A673 (cell line): ENCODE measurements at regions not wholly inside any gene's neighbourhood (a gene's known extent, or its start where the extent isn't known, plus 50 kb on each side); places are given as distances from the start of the nearest gene placed in this dataset.

Experiments
- EZH2 ChIP-seq: fragments of 200-600 bp; sonication (generic); IDR thresholded peaks from 2 replicates; pipeline ENCODE4 v1.6.1; 2017; ENCODE audit warnings: borderline replicate concordance, low read depth, mild to moderate bottlenecking, mixed read lengths, antibody characterized with exemption, low read length; ENCODE audit not compliant: poor library complexity, severe bottlenecking
- TF ChIP-seq, protein P1 (sequence below): fragments of 300-800, 200-600 bp; sonication (generic); conservative IDR thresholded peaks from 2 replicates; pipeline ENCODE4 v1.5.1; 2017; ENCODE audit warnings: low read depth, mild to moderate bottlenecking, antibody characterized with exemption, low read length, moderate library complexity, mixed read lengths

GRCh38 chr11:8812438-8812837 is 98.6 kb upstream of the AKIP1 start:
- TF ChIP-seq, protein P1, sequence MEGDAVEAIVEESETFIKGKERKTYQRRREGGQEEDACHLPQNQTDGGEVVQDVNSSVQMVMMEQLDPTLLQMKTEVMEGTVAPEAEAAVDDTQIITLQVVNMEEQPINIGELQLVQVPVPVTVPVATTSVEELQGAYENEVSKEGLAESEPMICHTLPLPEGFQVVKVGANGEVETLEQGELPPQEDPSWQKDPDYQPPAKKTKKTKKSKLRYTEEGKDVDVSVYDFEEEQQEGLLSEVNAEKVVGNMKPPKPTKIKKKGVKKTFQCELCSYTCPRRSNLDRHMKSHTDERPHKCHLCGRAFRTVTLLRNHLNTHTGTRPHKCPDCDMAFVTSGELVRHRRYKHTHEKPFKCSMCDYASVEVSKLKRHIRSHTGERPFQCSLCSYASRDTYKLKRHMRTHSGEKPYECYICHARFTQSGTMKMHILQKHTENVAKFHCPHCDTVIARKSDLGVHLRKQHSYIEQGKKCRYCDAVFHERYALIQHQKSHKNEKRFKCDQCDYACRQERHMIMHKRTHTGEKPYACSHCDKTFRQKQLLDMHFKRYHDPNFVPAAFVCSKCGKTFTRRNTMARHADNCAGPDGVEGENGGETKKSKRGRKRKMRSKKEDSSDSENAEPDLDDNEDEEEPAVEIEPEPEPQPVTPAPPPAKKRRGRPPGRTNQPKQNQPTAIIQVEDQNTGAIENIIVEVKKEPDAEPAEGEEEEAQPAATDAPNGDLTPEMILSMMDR: no peak
- no peak for TF ChIP-seq EZH2
